Kidney (tissue), 13 donors: ENCODE measurements at regions not wholly inside any gene's neighbourhood (a gene's known extent, or its start where the extent isn't known, plus 50 kb on each side); places are given as distances from the start of the nearest gene placed in this dataset.

Experiments
- DNase-seq, 5 donors: peaks; one replicate each; pipeline ENCODE4 v3.0.0-alpha.2; 2013 to 2020
- FAIRE-seq: peaks from 2 replicates; lab custom pipeline; 2012; peaks lifted over from hg19 to GRCh38; lab: Jason Lieb, UNC
- H3K27ac ChIP-seq, 2 donors: one replicate each; pipeline ENCODE4 v1.7.0; 2013; ENCODE audit warnings: low read depth in 2 of 2, low read length in 2 of 2, inconsistent platforms in 1 of 2
- H3K27me3 ChIP-seq: one replicate; pipeline ENCODE4 v1.7.1; 2013; ENCODE audit warnings: low read length, inconsistent platforms; ENCODE audit not compliant: control insufficient read depth, insufficient read depth
- H3K36me3 ChIP-seq, 3 donors: one replicate each; pipeline versions ENCODE4 v1.7.0 to v1.7.1; 2013; ENCODE audit warnings: low read length in 3 of 3, control low read depth in 1 of 3, inconsistent platforms in 1 of 3; ENCODE audit not compliant: insufficient read depth in 3 of 3, control insufficient read depth in 2 of 3
- H3K4me1 ChIP-seq, 3 donors: one replicate each; pipeline versions ENCODE4 v1.7.0 to v1.7.1; 2013; ENCODE audit warnings: low read length in 3 of 3, inconsistent platforms in 1 of 3, low read depth in 1 of 3; ENCODE audit not compliant: control insufficient read depth in 2 of 3, insufficient read depth in 2 of 3
- H3K4me3 ChIP-seq, 3 donors: one replicate each; pipeline versions ENCODE4 v1.7.0 to v1.8.1; 2013; ENCODE audit warnings: low read length in 3 of 3, control low read depth in 1 of 3, inconsistent platforms in 1 of 3
- H3K9ac ChIP-seq, 3 donors: one replicate each; pipeline versions ENCODE4 v1.7.0 to v1.7.1; 2013; ENCODE audit warnings: low read length in 3 of 3, control low read depth in 1 of 3, inconsistent platforms in 1 of 3
- H3K9me3 ChIP-seq, 3 donors: one replicate each; pipeline versions ENCODE4 v1.7.0 to v1.7.1; 2013; ENCODE audit warnings: low read length in 3 of 3, control low read depth in 1 of 3, inconsistent platforms in 1 of 3; ENCODE audit not compliant: control insufficient read depth in 2 of 3, insufficient read depth in 1 of 3
- intact Hi-C: fragments of 100-400 bp; cut with DNase I; formaldehyde crosslinking; loops from one replicate; pipeline ENCODE4 v1.11.1; 2022
- TF ChIP-seq, protein P1 (sequence below): IDR thresholded peaks from 3 replicates; pipeline ENCODE4 v1.5.1; 2012; ENCODE audit warnings: mild to moderate bottlenecking, moderate library complexity, borderline replicate concordance; ENCODE audit not compliant: insufficient read depth; ENCODE audit errors: extremely low read depth
- donor health status: control.
- donor health status: control.
- donor health status: control.
- donor health status: control.
- donor health status: control.
- donor health status: DM: yes; HTN: yes; CAD: no.
- donor health status: Normal renal cell carcinoma (clear cell type).

DNA sequence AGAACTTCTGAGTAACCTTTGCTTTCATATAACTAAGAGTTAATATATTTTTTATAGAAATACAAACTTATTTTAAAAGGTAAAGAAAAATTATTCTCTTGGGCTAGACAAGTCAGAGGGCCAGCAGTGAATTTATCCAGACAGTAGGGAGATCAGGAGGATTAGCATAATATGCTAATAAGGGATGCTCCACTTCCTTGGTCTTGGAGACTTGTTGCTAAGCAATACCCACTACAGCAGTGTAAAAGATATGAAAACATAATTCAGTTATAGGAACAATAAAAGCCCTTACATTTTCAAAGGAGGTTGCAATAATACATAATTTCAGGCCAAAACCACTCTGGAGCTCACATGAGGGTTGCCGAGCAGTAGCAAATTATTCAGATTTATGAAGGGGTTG, 615.6 kb downstream of the KCNH5 start:
- intact Hi-C loops = no loop called here
- H3K27me3 ChIP-seq = no peaks in the 10 kb centered on the region

DNA sequence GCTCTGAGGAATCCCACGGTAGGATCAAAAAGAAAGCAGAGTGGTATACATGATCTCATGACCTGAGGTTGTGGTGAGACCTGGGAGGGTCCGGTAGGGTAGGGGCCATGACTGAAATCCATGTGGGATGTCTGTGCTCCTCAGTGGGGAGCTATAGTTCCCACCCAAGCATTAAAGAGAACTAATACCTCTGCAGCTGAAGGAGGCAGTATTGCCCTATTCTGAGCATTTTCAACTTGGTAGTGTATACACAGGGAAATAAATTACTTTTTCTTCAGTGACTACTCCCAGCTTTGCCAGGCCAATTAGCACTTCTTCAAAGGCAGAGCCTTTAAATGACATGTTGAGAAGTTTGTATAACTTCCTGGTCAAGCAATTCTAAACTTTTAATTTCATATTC, 613.8 kb downstream of the KCNH5 start:
- H3K27me3 ChIP-seq = no peaks in the 10 kb centered on the region
- H3K27ac ChIP-seq = no peak overlapping the region
- no peaks in the 10 kb centered on the region for H3K4me1 ChIP-seq
- H3K4me3 ChIP-seq = no peak overlapping the region
- H3K9ac ChIP-seq = no peak overlapping the region
- DNase-seq (no peak), FAIRE-seq (no peak)
- H3K36me3 ChIP-seq = no peaks in the 10 kb centered on the region
- intact Hi-C loops = no loop called here
- H3K9me3 ChIP-seq = peaks cover 0 to 6% (median 0%) of the 10 kb centered on the region in 3 donors
- TF ChIP-seq, protein P1, sequence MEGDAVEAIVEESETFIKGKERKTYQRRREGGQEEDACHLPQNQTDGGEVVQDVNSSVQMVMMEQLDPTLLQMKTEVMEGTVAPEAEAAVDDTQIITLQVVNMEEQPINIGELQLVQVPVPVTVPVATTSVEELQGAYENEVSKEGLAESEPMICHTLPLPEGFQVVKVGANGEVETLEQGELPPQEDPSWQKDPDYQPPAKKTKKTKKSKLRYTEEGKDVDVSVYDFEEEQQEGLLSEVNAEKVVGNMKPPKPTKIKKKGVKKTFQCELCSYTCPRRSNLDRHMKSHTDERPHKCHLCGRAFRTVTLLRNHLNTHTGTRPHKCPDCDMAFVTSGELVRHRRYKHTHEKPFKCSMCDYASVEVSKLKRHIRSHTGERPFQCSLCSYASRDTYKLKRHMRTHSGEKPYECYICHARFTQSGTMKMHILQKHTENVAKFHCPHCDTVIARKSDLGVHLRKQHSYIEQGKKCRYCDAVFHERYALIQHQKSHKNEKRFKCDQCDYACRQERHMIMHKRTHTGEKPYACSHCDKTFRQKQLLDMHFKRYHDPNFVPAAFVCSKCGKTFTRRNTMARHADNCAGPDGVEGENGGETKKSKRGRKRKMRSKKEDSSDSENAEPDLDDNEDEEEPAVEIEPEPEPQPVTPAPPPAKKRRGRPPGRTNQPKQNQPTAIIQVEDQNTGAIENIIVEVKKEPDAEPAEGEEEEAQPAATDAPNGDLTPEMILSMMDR = no peak

More for the DNA sequence above, 615.6 kb downstream of the KCNH5 start:
- Histone ChIP-seq H3K4me3 (no peak overlapping the region), H3K36me3 (no peaks in the 10 kb centered on the region), H3K9ac (no peak overlapping the region), H3K4me1 (no peaks in the 10 kb centered on the region), H3K9me3 (peaks cover 0 to 6% (median 0%) of the 10 kb centered on the region in 3 donors), H3K27ac (no peak overlapping the region)
- DNase-seq (no peak), FAIRE-seq (no peak)
- TF ChIP-seq, protein P1 = no peak

DNA sequence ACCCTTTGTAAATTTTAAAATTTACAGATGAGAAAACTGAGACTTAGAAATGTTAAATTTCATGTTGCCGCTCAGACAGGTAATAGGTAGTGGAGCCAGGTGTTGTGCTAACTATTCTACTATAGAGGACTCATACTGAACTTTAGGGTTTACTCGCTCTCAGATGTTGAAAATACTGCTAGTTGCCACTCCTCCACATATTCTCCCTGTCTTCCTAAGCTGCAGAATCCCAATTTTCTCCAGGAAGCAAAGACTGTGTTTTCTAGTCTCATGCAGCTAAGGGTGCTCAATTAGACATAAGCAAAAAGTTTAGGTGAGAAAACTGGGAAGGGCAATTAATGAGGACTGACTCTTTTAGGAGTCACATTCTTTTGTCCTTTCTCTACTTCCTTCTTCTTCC, 612.3 kb downstream of the KCNH5 start:
- FAIRE-seq = no peak
- Histone ChIP-seq H3K9ac (no peak overlapping the region), H3K4me1 (no peaks in the 10 kb centered on the region), H3K27me3 (no peaks in the 10 kb centered on the region), H3K4me3 (no peak overlapping the region), H3K9me3 (peaks cover 0 to 6% (median 0%) of the 10 kb centered on the region in 3 donors), H3K27ac (no peak overlapping the region), H3K36me3 (no peaks in the 10 kb centered on the region)
- TF ChIP-seq, protein P1 = no peak
- intact Hi-C loops = no loop called here
- DNase-seq = no peak

DNA sequence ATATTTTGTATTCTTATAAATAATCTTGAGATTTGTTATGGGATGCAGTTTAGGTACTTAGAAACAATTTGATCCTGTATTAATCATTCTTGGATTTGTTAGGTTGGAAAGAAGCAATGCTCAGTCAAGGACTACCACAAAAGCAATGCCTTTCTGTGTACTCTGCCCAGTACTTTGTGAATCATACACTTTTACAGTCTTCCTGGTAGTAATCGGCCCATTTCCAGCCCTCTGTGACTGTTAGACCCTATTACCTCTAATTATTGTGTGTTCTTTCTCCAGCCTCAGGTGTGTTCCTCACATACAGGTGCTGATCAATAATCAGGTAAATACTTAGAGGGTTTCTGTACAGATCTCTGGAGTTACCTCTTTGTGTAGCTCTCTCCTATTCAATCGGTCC, 609.0 kb downstream of the KCNH5 start:
- DNase-seq (no peak), FAIRE-seq (no peak)
- H3K27ac ChIP-seq = no peak overlapping the region
- H3K36me3 ChIP-seq = no peaks in the 10 kb centered on the region
- no peaks in the 10 kb centered on the region for H3K4me1 ChIP-seq
- no peak overlapping the region for H3K9ac ChIP-seq
- no peaks in the 10 kb centered on the region for H3K27me3 ChIP-seq
- TF ChIP-seq, protein P1 = no peak
- intact Hi-C loops = no loop called here
- no peak overlapping the region for H3K4me3 ChIP-seq
- H3K9me3 ChIP-seq = peaks cover 0 to 26% (median 7%) of the 10 kb centered on the region in 3 donors
